ENCODE measurements at regions not wholly inside any gene's neighbourhood (a gene's known extent, or its start where the extent isn't known, plus 50 kb on each side); places are given as distances from the start of the nearest gene placed in this dataset.

DNA sequence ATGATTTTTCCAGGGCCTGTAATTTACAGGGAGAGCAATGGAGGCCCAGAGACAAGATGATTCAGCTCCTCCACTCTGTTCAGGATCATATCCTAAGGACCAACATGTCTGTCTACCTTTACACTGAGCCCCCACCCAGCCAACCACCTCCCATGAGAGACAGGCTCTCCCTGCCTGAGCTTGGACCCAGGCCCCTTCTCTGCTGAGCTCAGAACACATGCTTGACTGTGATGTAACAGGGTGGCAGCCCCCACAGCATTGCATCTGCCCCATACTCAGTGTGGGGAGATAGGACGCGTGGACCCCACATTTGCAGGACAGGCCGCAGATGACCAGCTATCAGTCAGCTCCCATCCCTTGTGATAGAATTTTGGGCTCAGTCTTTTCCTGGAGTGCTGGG, 313.9 kb downstream of the ADGRD1 start:
- TF ChIP-seq GATA2 (IDR thresholded peaks at IDR 0.05; ENCODE audit: low read depth, low read length) (no peak), GATA3 (IDR thresholded peaks at IDR 0.05; ENCODE audit: low read depth, low read length) (no peak)
